ENCODE measurements at regions not wholly inside any gene's neighbourhood (a gene's known extent, or its start where the extent isn't known, plus 50 kb on each side); places are given as distances from the start of the nearest gene placed in this dataset.

DNA sequence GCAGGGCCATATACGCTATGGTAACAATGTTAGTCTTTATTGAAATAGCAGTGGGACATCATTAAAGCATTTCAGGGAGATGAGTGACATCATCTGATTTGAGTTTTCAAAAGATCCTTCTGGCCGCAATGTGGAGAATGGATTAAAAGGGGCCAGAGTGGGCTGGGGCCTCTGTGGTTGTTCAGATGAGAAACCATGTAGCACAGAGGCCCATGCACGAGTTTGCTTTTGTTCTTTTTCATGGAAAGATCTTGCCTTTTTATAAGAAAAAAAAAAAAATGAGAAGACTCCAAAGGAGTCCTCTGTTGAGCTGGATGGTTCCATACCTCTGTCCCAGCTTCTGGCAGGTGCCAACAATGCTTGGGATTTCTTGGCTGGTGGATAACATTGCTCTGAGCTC lies 173.5 kb upstream of the SPRY4 start:
- no peaks in the 10 kb centered on the region for H3K4me1 Mint-ChIP-seq
- H2AFZ ChIP-seq (ENCODE audit: insufficient read depth, low read depth, low read length, poor library complexity, severe bottlenecking) = no peak overlapping the region
- no peaks in the 10 kb centered on the region for H3K9me3 Mint-ChIP-seq
- WGBS (ENCODE audit: insufficient coverage) = 96% methylated on average over 3 of the region's 3 CpGs
- H3K9ac ChIP-seq (ENCODE audit: insufficient read depth, low read length, poor library complexity, severe bottlenecking) = no peak overlapping the region
- H4K20me1 ChIP-seq (ENCODE audit: insufficient read depth, low read length) = no peaks in the 10 kb centered on the region
- DNase-seq = no peak
- H3K4me2 ChIP-seq (replicated peaks; ENCODE audit: extremely low read depth, low read length, poor library complexity, severe bottlenecking) = no peak overlapping the region
- no peaks in the 10 kb centered on the region for H3K36me3 ChIP-seq (replicated peaks in 1 of 2; ENCODE audit: control insufficient read depth in 1 of 2, insufficient read depth in 2 of 2, low read length in 2 of 2)
- H3K4me3 Mint-ChIP-seq = no peak overlapping the region
- no peak overlapping the region for H3K4me3 ChIP-seq (replicated peaks in 1 of 3; ENCODE audit: low read depth in 2 of 3, low read length in 3 of 3)
- H3K9me3 ChIP-seq (replicated peaks in 1 of 2; ENCODE audit: control insufficient read depth in 1 of 2, insufficient read depth in 1 of 2, low read length in 2 of 2) = no peaks in the 10 kb centered on the region
- no peaks in the 10 kb centered on the region for H3K4me1 ChIP-seq (ENCODE audit: control insufficient read depth in 1 of 2, insufficient read depth in 2 of 2, low read length in 2 of 2)
- H3K27me3 Mint-ChIP-seq (ENCODE audit: low read depth in 3 of 3) = peaks cover 5 to 10% (median 9%) of the 10 kb centered on the region in 3 donors
- TF ChIP-seq, protein P1, sequence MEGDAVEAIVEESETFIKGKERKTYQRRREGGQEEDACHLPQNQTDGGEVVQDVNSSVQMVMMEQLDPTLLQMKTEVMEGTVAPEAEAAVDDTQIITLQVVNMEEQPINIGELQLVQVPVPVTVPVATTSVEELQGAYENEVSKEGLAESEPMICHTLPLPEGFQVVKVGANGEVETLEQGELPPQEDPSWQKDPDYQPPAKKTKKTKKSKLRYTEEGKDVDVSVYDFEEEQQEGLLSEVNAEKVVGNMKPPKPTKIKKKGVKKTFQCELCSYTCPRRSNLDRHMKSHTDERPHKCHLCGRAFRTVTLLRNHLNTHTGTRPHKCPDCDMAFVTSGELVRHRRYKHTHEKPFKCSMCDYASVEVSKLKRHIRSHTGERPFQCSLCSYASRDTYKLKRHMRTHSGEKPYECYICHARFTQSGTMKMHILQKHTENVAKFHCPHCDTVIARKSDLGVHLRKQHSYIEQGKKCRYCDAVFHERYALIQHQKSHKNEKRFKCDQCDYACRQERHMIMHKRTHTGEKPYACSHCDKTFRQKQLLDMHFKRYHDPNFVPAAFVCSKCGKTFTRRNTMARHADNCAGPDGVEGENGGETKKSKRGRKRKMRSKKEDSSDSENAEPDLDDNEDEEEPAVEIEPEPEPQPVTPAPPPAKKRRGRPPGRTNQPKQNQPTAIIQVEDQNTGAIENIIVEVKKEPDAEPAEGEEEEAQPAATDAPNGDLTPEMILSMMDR (IDR thresholded peaks at IDR 0.05) = no peak
- intact Hi-C loops (cut with micrococcal nuclease) = no loop called here
- H3K79me2 ChIP-seq (ENCODE audit: insufficient read depth, low read length) = no peaks in the 10 kb centered on the region
- no peak overlapping the region for H3K27ac Mint-ChIP-seq
- no peaks in the 10 kb centered on the region for H3K36me3 Mint-ChIP-seq
- no peaks in the 10 kb centered on the region for H3K27me3 ChIP-seq (ENCODE audit: control insufficient read depth in 2 of 2, insufficient read depth in 2 of 2, low read length in 2 of 2)
- H3K27ac ChIP-seq (ENCODE audit: low read depth in 1 of 2, low read length in 2 of 2) = no peak overlapping the region

DNA sequence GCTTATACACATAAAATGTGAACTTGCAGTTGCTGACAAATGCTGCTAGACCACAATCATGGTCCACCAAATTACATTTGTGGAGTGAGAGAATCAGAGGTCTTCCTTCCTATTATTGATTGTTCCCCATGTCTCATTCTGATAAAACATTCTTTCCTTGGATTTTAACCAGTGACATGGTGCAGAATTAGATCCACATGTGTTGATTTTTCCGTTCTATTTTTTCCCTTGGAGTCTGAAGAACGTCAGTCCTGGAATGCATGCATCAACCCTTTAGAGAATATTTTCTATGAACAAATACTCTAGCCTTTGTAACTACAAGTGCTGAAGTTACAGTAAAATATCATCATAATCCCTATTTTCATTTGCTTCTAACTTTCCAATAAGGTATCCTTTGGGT lies 170.7 kb upstream of the SPRY4 start:
- intact Hi-C loops (cut with micrococcal nuclease) = no loop called here
- Mint-ChIP-seq H3K9me3 (no peaks in the 10 kb centered on the region), H3K4me3 (no peak overlapping the region), H3K4me1 (peaks cover 4% of the 10 kb centered on the region), H3K36me3 (no peaks in the 10 kb centered on the region), H3K27me3 (ENCODE audit: low read depth in 3 of 3) (peaks cover 8 to 11% (median 8%) of the 10 kb centered on the region in 3 donors), H3K27ac (no peak overlapping the region)
- Histone ChIP-seq H3K9ac (ENCODE audit: insufficient read depth, low read length, poor library complexity, severe bottlenecking) (no peak overlapping the region), H3K79me2 (ENCODE audit: insufficient read depth, low read length) (no peaks in the 10 kb centered on the region), H3K27ac (ENCODE audit: low read depth in 1 of 2, low read length in 2 of 2) (no peak overlapping the region), H3K36me3 (replicated peaks in 1 of 2; ENCODE audit: control insufficient read depth in 1 of 2, insufficient read depth in 2 of 2, low read length in 2 of 2) (no peaks in the 10 kb centered on the region), H3K27me3 (ENCODE audit: control insufficient read depth in 2 of 2, insufficient read depth in 2 of 2, low read length in 2 of 2) (no peaks in the 10 kb centered on the region), H2AFZ (ENCODE audit: insufficient read depth, low read depth, low read length, poor library complexity, severe bottlenecking) (no peak overlapping the region), H3K9me3 (replicated peaks in 1 of 2; ENCODE audit: control insufficient read depth in 1 of 2, insufficient read depth in 1 of 2, low read length in 2 of 2) (no peaks in the 10 kb centered on the region), H4K20me1 (ENCODE audit: insufficient read depth, low read length) (no peaks in the 10 kb centered on the region), H3K4me2 (replicated peaks; ENCODE audit: extremely low read depth, low read length, poor library complexity, severe bottlenecking) (no peak overlapping the region), H3K4me1 (ENCODE audit: control insufficient read depth in 1 of 2, insufficient read depth in 2 of 2, low read length in 2 of 2) (peaks cover 0 to 3% of the 10 kb centered on the region in 2 donors), H3K4me3 (replicated peaks in 1 of 3; ENCODE audit: low read depth in 2 of 3, low read length in 3 of 3) (no peak overlapping the region)
- TF ChIP-seq, protein P1 (IDR thresholded peaks at IDR 0.05) = no peak
- 100% methylated on average over 2 of the region's 2 CpGs for WGBS (ENCODE audit: insufficient coverage)
- no peak for DNase-seq

All from CD14-positive monocyte (primary cell).